ENCODE measurements at regions not wholly inside any gene's neighbourhood (a gene's known extent, or its start where the extent isn't known, plus 50 kb on each side); places are given as distances from the start of the nearest gene placed in this dataset.

- TF ChIP-seq POLR2AphosphoS5 (IDR thresholded peaks at IDR 0.05) (no peak), POLR2A (IDR thresholded peaks at IDR 0.05) (no peak), CTCF (IDR thresholded peaks at IDR 0.05) (no peak), EP300 (IDR thresholded peaks at IDR 0.05) (no peak)
Observed at GRCh38 chr20:40205971-40206370, 483.1 kb downstream of the MAFB start.

All from stomach (tissue), 4 donors.